Mucosa of descending colon (tissue), 3 donors: ENCODE measurements at regions not wholly inside any gene's neighbourhood (a gene's known extent, or its start where the extent isn't known, plus 50 kb on each side); places are given as distances from the start of the nearest gene placed in this dataset.

Experiments used
- ATAC-seq: fragments of 200-7000 bp; cut with Tn5 transposase; one replicate; pipeline ENCODE4 v1.9.1; 2020; ENCODE audit warnings: mild to moderate bottlenecking, moderate library complexity
- DNase-seq, 3 donors: peaks; one replicate each; pipeline ENCODE4 v3.0.0-alpha.2; 2020
- H3K36me3 ChIP-seq: fragments of 200-600 bp; one replicate; pipeline ENCODE4 v1.8.0; 2021; ENCODE audit warnings: low read depth, mild to moderate bottlenecking
- H3K4me1 ChIP-seq: fragments of 200-600 bp; one replicate; pipeline ENCODE4 v1.8.0; 2021; ENCODE audit warnings: low read depth, mild to moderate bottlenecking
- H3K4me3 ChIP-seq: fragments of 200-600 bp; one replicate; pipeline ENCODE4 v1.8.0; 2021; ENCODE audit warnings: mild to moderate bottlenecking
- H3K9me3 ChIP-seq: fragments of 200-600 bp; one replicate; pipeline ENCODE4 v1.8.0; 2021; ENCODE audit warnings: mild to moderate bottlenecking
- CTCF ChIP-seq: fragments of 200-600 bp; IDR thresholded peaks from one replicate; pipeline ENCODE4 v1.8.0; 2022; ENCODE audit warnings: antibody characterized with exemption, mild to moderate bottlenecking
- intact Hi-C, 2 donors: fragments of 100-400 bp; cut with DNase I in 1 of 2; cut with micrococcal nuclease in 1 of 2; formaldehyde crosslinking; loops; one replicate each; pipeline versions ENCODE4 v1.11.0 to v1.11.1; 2022; cut with DNase I, micrococcal nuclease
- donor health status: DM: no; HTN: no; CAD: no; lungs with moderate emphysema.
- donor health status: DM: no; HTN: no; CAD: no.
- donor health status: DM: no; HTN: yes; CAD: no.

GRCh38 chr6:15841937-15842726 lies 179.3 kb upstream of the DTNBP1 start:
- TF ChIP-seq CTCF: no peak
- DNase-seq (no peak), ATAC-seq (no peak)
- H3K4me1 ChIP-seq: no peaks in the 10 kb centered on the region
- intact Hi-C loops: no loop called here
- H3K4me3 ChIP-seq: no peak overlapping the region
- H3K36me3 ChIP-seq: no peaks in the 10 kb centered on the region
- H3K9me3 ChIP-seq: no peaks in the 10 kb centered on the region

- DNase-seq: no peak
- no peak overlapping the region for H3K4me3 ChIP-seq
- intact Hi-C loops: no loop called here
- ATAC-seq: no peak
- no peaks in the 10 kb centered on the region for H3K36me3 ChIP-seq
- H3K9me3 ChIP-seq: no peaks in the 10 kb centered on the region
- no peak for TF ChIP-seq CTCF
- no peaks in the 10 kb centered on the region for H3K4me1 ChIP-seq
Measured at GRCh38 chr6:15839969-15840541, 177.2 kb upstream of the DTNBP1 start.

- ATAC-seq (no peak), DNase-seq (no peak)
- intact Hi-C loops: no loop called here
- TF ChIP-seq CTCF: no peak
- Histone ChIP-seq H3K36me3 (no peaks in the 10 kb centered on the region), H3K4me3 (no peak overlapping the region), H3K9me3 (no peaks in the 10 kb centered on the region), H3K4me1 (no peaks in the 10 kb centered on the region)
Measured at GRCh38 chr6:15837205-15837604, 174.4 kb upstream of the DTNBP1 start.

- Histone ChIP-seq H3K9me3 (no peaks in the 10 kb centered on the region), H3K4me3 (no peak overlapping the region), H3K36me3 (no peaks in the 10 kb centered on the region), H3K4me1 (no peaks in the 10 kb centered on the region)
- TF ChIP-seq CTCF: no peak
- intact Hi-C loops: no loop called here
- DNase-seq: no peak
- no peak for ATAC-seq
Measured at GRCh38 chr6:15832841-15833240, 170.0 kb upstream of the DTNBP1 start.

- Histone ChIP-seq H3K9me3 (no peaks in the 10 kb centered on the region), H3K4me1 (no peaks in the 10 kb centered on the region), H3K36me3 (no peaks in the 10 kb centered on the region), H3K4me3 (no peak overlapping the region)
- ATAC-seq (no peak), DNase-seq (no peak)
- intact Hi-C loops: no loop called here
- TF ChIP-seq CTCF: no peak
Measured at GRCh38 chr6:15829156-15829555, 166.3 kb upstream of the DTNBP1 start.
